GM23248 (cell line): ENCODE measurements at regions not wholly inside any gene's neighbourhood (a gene's known extent, or its start where the extent isn't known, plus 50 kb on each side); places are given as distances from the start of the nearest gene placed in this dataset.

ENCODE experiments used
- DNase-seq: peaks from one replicate; pipeline ENCODE4 v3.0.0-alpha.2; 2015
- H2AFZ ChIP-seq: fragments of 200-600 bp; sonication (generic); 2 replicates; pipeline ENCODE4 v1.6.1; 2016; ENCODE audit warnings: antibody characterized with exemption
- H3F3A ChIP-seq: fragments of 200-600 bp; sonication (generic); 2 replicates; pipeline ENCODE4 v1.6.1; 2016; ENCODE audit warnings: mild to moderate bottlenecking, antibody characterized with exemption, mixed run types; ENCODE audit not compliant: insufficient read depth
- H3K27ac ChIP-seq: fragments of 200-600 bp; sonication (generic); 2 replicates; pipeline ENCODE4 v1.5.1; 2016; ENCODE audit warnings: mild to moderate bottlenecking
- H3K27me3 ChIP-seq: fragments of 200-600 bp; sonication (generic); replicated peaks from 2 replicates; pipeline ENCODE4 v1.6.1; 2016; ENCODE audit warnings: mild to moderate bottlenecking; ENCODE audit not compliant: insufficient read depth
- H3K36me3 ChIP-seq: fragments of 200-600 bp; sonication (generic); 2 replicates; pipeline ENCODE4 v1.6.1; 2016; ENCODE audit warnings: low read depth, mild to moderate bottlenecking
- H3K4me1 ChIP-seq: fragments of 200-600 bp; sonication (generic); 2 replicates; pipeline ENCODE4 v1.6.1; 2016; ENCODE audit warnings: mild to moderate bottlenecking; ENCODE audit not compliant: insufficient read depth
- H3K4me2 ChIP-seq: fragments of 200-600 bp; sonication (generic); one replicate; pipeline ENCODE4 v1.6.1; 2016; ENCODE audit warnings: mild to moderate bottlenecking; ENCODE audit not compliant: unreplicated experiment
- H3K4me3 ChIP-seq: fragments of 200-600 bp; sonication (generic); 2 replicates; pipeline ENCODE4 v1.5.1; 2016; ENCODE audit warnings: mild to moderate bottlenecking
- H3K79me2 ChIP-seq: fragments of 200-600 bp; sonication (generic); 2 replicates; pipeline ENCODE4 v1.6.1; 2016; ENCODE audit warnings: mild to moderate bottlenecking; ENCODE audit not compliant: insufficient read depth
- H3K9ac ChIP-seq: fragments of 200-600 bp; sonication (generic); 2 replicates; pipeline ENCODE4 v1.6.1; 2016; ENCODE audit warnings: mild to moderate bottlenecking
- H3K9me2 ChIP-seq: fragments of 200-600 bp; sonication (generic); 2 replicates; pipeline ENCODE4 v1.6.1; 2016; ENCODE audit warnings: mixed run types, mild to moderate bottlenecking, moderate library complexity; ENCODE audit not compliant: insufficient read depth
- H3K9me3 ChIP-seq: fragments of 200-600 bp; sonication (generic); one replicate; pipeline ENCODE4 v1.6.1; 2017; ENCODE audit warnings: low read depth
- H4K20me1 ChIP-seq: fragments of 200-600 bp; sonication (generic); 2 replicates; pipeline ENCODE4 v1.6.0; 2016; ENCODE audit not compliant: insufficient read depth
- EZH2 ChIP-seq: fragments of 200-600 bp; sonication (generic); IDR thresholded peaks from 2 replicates; pipeline ENCODE4 v1.6.1; 2018; ENCODE audit warnings: antibody characterized with exemption, mild to moderate bottlenecking; ENCODE audit not compliant: insufficient read depth, poor library complexity, severe bottlenecking
- EZH2phosphoT487 ChIP-seq: fragments of 200-600 bp; sonication (generic); IDR thresholded peaks from 2 replicates; pipeline ENCODE4 v1.6.1; 2018; ENCODE audit warnings: antibody characterized with exemption, moderate library complexity, mild to moderate bottlenecking, low read depth; ENCODE audit not compliant: insufficient read depth
- WGBS, 2 experiments: methylation state at CpG; one replicate each; pipeline ENCODE4 v1.1.6; 2015 to 2017; ENCODE audit warnings: low lambda C conversion rate in 2 of 2, low coverage in 1 of 2; ENCODE audit errors: missing lambda C conversion rate in 2 of 2; 5-methylcytosine and 5-hydroxymethylcytosine counted together
- in situ Hi-C: fragments of 300-500 bp; cut with MboI; formaldehyde crosslinking; loops from 2 replicates; pipeline ENCODE4 v1.15.0; 2020

DNA sequence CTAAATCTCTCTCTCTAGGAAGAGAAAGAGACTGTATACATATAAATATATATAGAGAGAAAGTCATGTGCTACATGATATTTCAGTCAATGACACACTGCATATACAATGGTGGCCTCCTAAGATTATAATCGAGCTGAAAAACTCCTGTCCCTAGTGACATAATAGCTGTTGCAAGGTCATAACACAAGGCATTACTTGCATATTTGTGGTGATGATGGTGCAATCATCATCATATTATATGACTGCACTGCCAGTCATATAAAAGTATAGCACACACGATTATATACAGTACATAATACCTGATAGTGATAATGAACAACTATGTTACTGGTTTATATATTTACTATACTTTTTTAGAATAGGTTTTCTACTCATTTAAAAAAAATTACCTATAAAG lies 316.7 kb downstream of the FGFR2 start:
- no peaks in the 10 kb centered on the region for H4K20me1 ChIP-seq
- no peak for DNase-seq
- H2AFZ ChIP-seq: no peak overlapping the region
- no peaks in the 10 kb centered on the region for H3K9me3 ChIP-seq
- no peak overlapping the region for H3K4me3 ChIP-seq
- no peaks in the 10 kb centered on the region for H3K79me2 ChIP-seq
- H3K9me2 ChIP-seq: no peaks in the 10 kb centered on the region
- no peaks in the 10 kb centered on the region for H3F3A ChIP-seq
- no peaks in the 10 kb centered on the region for H3K36me3 ChIP-seq
- no peak for TF ChIP-seq EZH2phosphoT487
- no peak for TF ChIP-seq EZH2
- H3K27ac ChIP-seq: no peak overlapping the region
- no peaks in the 10 kb centered on the region for H3K27me3 ChIP-seq
- in situ Hi-C loops: no loop called here
- no peaks in the 10 kb centered on the region for H3K4me1 ChIP-seq
- H3K9ac ChIP-seq: no peak overlapping the region
- no peak overlapping the region for H3K4me2 ChIP-seq
- 34 to 42% methylated on average over 2 of the region's 2 CpGs for WGBS, 2 experiments

- no peaks in the 10 kb centered on the region for H3F3A ChIP-seq
- H3K9me2 ChIP-seq: no peaks in the 10 kb centered on the region
- no peaks in the 10 kb centered on the region for H3K79me2 ChIP-seq
- H3K9ac ChIP-seq: no peak overlapping the region
- no peak for TF ChIP-seq EZH2phosphoT487
- no peak for TF ChIP-seq EZH2
- H3K4me3 ChIP-seq: no peak overlapping the region
- no peaks in the 10 kb centered on the region for H3K27me3 ChIP-seq
- no peak overlapping the region for H2AFZ ChIP-seq
- no peaks in the 10 kb centered on the region for H4K20me1 ChIP-seq
- H3K4me2 ChIP-seq: no peak overlapping the region
- H3K36me3 ChIP-seq: no peaks in the 10 kb centered on the region
- in situ Hi-C loops: no loop called here
- H3K9me3 ChIP-seq: no peaks in the 10 kb centered on the region
- no peaks in the 10 kb centered on the region for H3K4me1 ChIP-seq
- no peak for DNase-seq
- no peak overlapping the region for H3K27ac ChIP-seq
- 39 to 40% methylated on average over 3 of the region's 3 CpGs for WGBS, 2 experiments
Measured at GRCh38 chr10:121282264-121282663, 316.0 kb downstream of the FGFR2 start.

GRCh38 chr10:121282797-121283515 lies 315.3 kb downstream of the FGFR2 start:
- Histone ChIP-seq H4K20me1 (no peaks in the 10 kb centered on the region), H3K9me2 (no peaks in the 10 kb centered on the region), H3K27me3 (no peaks in the 10 kb centered on the region), H3K36me3 (no peaks in the 10 kb centered on the region), H3K4me3 (no peak overlapping the region), H3K9me3 (no peaks in the 10 kb centered on the region), H3K79me2 (no peaks in the 10 kb centered on the region), H3K9ac (no peak overlapping the region), H3F3A (no peaks in the 10 kb centered on the region), H3K4me1 (no peaks in the 10 kb centered on the region), H3K27ac (no peak overlapping the region), H2AFZ (no peak overlapping the region), H3K4me2 (no peak overlapping the region)
- DNase-seq: no peak
- WGBS, 2 experiments: 56 to 71% methylated on average over 11 of the region's 11 CpGs
- no peak for TF ChIP-seq EZH2
- no peak for TF ChIP-seq EZH2phosphoT487
- in situ Hi-C loops: no loop called here

GRCh38 chr10:121284936-121285335 lies 313.3 kb downstream of the FGFR2 start:
- WGBS, 2 experiments: 2 to 3% methylated on average over 4 of the region's 4 CpGs
- no peaks in the 10 kb centered on the region for H3F3A ChIP-seq
- H3K27me3 ChIP-seq: no peaks in the 10 kb centered on the region
- no peak overlapping the region for H3K27ac ChIP-seq
- no peak for TF ChIP-seq EZH2
- TF ChIP-seq EZH2phosphoT487: no peak
- no peak overlapping the region for H3K4me2 ChIP-seq
- no peaks in the 10 kb centered on the region for H3K79me2 ChIP-seq
- H3K4me3 ChIP-seq: no peak overlapping the region
- no peak overlapping the region for H3K9ac ChIP-seq
- in situ Hi-C loops: no loop called here
- no peak overlapping the region for H2AFZ ChIP-seq
- DNase-seq: no peak
- H3K9me3 ChIP-seq: no peaks in the 10 kb centered on the region
- H4K20me1 ChIP-seq: no peaks in the 10 kb centered on the region
- no peaks in the 10 kb centered on the region for H3K4me1 ChIP-seq
- no peaks in the 10 kb centered on the region for H3K36me3 ChIP-seq
- H3K9me2 ChIP-seq: no peaks in the 10 kb centered on the region
